HepG2 (cell line): ENCODE measurements at regions not wholly inside any gene's neighbourhood (a gene's known extent, or its start where the extent isn't known, plus 50 kb on each side); places are given as distances from the start of the nearest gene placed in this dataset.

Experiments used
- ATAC-seq: fragments of 200-7000 bp; cut with Tn5 transposase; 3 replicates; pipeline ENCODE4 v1.9.1; 2020; ENCODE audit warnings: mild to moderate bottlenecking, moderate library complexity
- BruUV-seq: library from RNA; stranded (reverse); fragments of 400-500 nt; replicated peaks from 2 replicates; lab custom pipeline; 2021; lab: Mats Ljungman, UMichigan
- CTCF ChIA-PET: fragments of 300-600 bp; formaldehyde crosslinking; extraction: SDS; loops from one replicate; lab custom pipeline; 2021; ENCODE audit warnings: low total read pairs, inconsistent platforms, low intra/inter-chr PET ratio; lab: Yijun Ruan, JAX
- POLR2A ChIA-PET: fragments of 350-600 bp; sonication (Branson Sonifier 250); formaldehyde crosslinking; loops from one replicate; lab custom pipeline; 2020; ENCODE audit warnings: antibody characterized with exemption, inconsistent platforms; lab: Yijun Ruan, JAX
- DNase-seq: peaks from one replicate; pipeline ENCODE4 v3.0.0-alpha.2; 2015; ENCODE audit warnings: low spot score
- FAIRE-seq: peaks from 3 replicates; lab custom pipeline; 2011; peaks lifted over from hg19 to GRCh38; lab: Jason Lieb, UNC
- H2AFZ ChIP-seq: one replicate; pipeline ENCODE4 v1.6.1; 2011; ENCODE audit warnings: low read length, inconsistent platforms
- H3K27ac ChIP-seq: fragments of 300-600 bp; 3 replicates; pipeline ENCODE4 v1.8.0; 2011; ENCODE audit warnings: mixed run types, mild to moderate bottlenecking, mixed read lengths, low read length, inconsistent platforms; ENCODE audit not compliant: insufficient read depth; ENCODE audit errors: extremely low read length
- H3K27me3 ChIP-seq, 2 experiments: fragments of 200-600 bp in 1 of 2; 2 replicates in 1 of 2; 3 replicates in 1 of 2; pipeline versions ENCODE4 v1.6.0 to v1.8.0; 2011; ENCODE audit warnings: low read length in 2 of 2, mild to moderate bottlenecking in 2 of 2, moderate library complexity in 2 of 2, inconsistent platforms in 1 of 2; ENCODE audit not compliant: insufficient read depth in 2 of 2, control insufficient read depth in 1 of 2
- H3K36me3 ChIP-seq, 2 experiments: fragments of 200-600 bp in 1 of 2; replicated peaks in 1 of 2; 2 replicates in 1 of 2; 3 replicates in 1 of 2; pipeline versions ENCODE4 v1.5.1 to v1.8.0; 2011; ENCODE audit warnings: low read length in 2 of 2, inconsistent platforms in 1 of 2; ENCODE audit not compliant: insufficient read depth in 2 of 2, control insufficient read depth in 1 of 2
- H3K4me1 ChIP-seq: 2 replicates; pipeline ENCODE4 v1.5.1; 2012; ENCODE audit warnings: low read length, inconsistent platforms; ENCODE audit not compliant: insufficient read depth
- H3K4me2 ChIP-seq: 2 replicates; pipeline ENCODE4 v1.6.0; 2011; ENCODE audit warnings: low read depth, low read length, inconsistent platforms
- H3K4me3 ChIP-seq, 3 experiments: fragments of 200-600 bp in 1 of 3; sonication (generic), shearing (Covaris generic) in 1 of 3; replicated peaks in 1 of 3; 2 replicates each; pipeline ENCODE4 v1.5.1; 2011 to 2016; ENCODE audit warnings: low read length in 3 of 3, inconsistent platforms in 2 of 3, low read depth in 2 of 3, mild to moderate bottlenecking in 2 of 3, control low read depth in 1 of 3, mixed read lengths in 1 of 3; ENCODE audit not compliant: insufficient read depth in 1 of 3
- H3K79me2 ChIP-seq: one replicate; pipeline ENCODE4 v1.6.1; 2011; ENCODE audit warnings: low read length, inconsistent platforms; ENCODE audit not compliant: insufficient read depth
- H3K9ac ChIP-seq: 2 replicates; pipeline ENCODE4 v1.6.0; 2011; ENCODE audit warnings: mild to moderate bottlenecking, low read depth, low read length, inconsistent platforms; ENCODE audit not compliant: insufficient read depth
- H3K9me3 ChIP-seq: 2 replicates; pipeline ENCODE4 v1.5.1; 2012; ENCODE audit warnings: mild to moderate bottlenecking, low read length
- H4K20me1 ChIP-seq: 2 replicates; pipeline ENCODE4 v1.6.0; 2011; ENCODE audit warnings: inconsistent platforms, mild to moderate bottlenecking, low read length, moderate library complexity; ENCODE audit not compliant: insufficient read depth
- MED8 ChIP-seq: sonication (generic); formaldehyde crosslinking; IDR thresholded peaks from 2 replicates; pipeline ENCODE4 v1.8.1; 2023; ENCODE audit warnings: mild to moderate bottlenecking, missing genetic modification reagents; ENCODE audit not compliant: insufficient replicate concordance
- ZNF331 ChIP-seq: sonication (generic); formaldehyde crosslinking; IDR thresholded peaks from 2 replicates; pipeline ENCODE4 v1.4.0; 2020; ENCODE audit warnings: missing genetic modification reagents
- ZNF484 ChIP-seq: sonication (generic); formaldehyde crosslinking; IDR thresholded peaks from 2 replicates; pipeline ENCODE4 v1.5.1; 2020; ENCODE audit warnings: mild to moderate bottlenecking, low read depth, missing genetic modification reagents, borderline replicate concordance
- ZNF549 ChIP-seq: sonication (generic); formaldehyde crosslinking; IDR thresholded peaks from 2 replicates; pipeline ENCODE4 v1.5.0; 2020; ENCODE audit warnings: missing genetic modification reagents
- ZNF558 ChIP-seq: sonication (generic); formaldehyde crosslinking; IDR thresholded peaks from 2 replicates; pipeline ENCODE4 v1.9.0; 2022; ENCODE audit warnings: mild to moderate bottlenecking, missing genetic modification reagents, borderline replicate concordance
- ZNF569 ChIP-seq: sonication (generic); formaldehyde crosslinking; IDR thresholded peaks from 2 replicates; pipeline ENCODE4 v1.5.0; 2020; ENCODE audit warnings: mild to moderate bottlenecking, missing genetic modification reagents, moderate library complexity, borderline replicate concordance
- WGBS: methylation state at CpG from one replicate; pipeline ENCODE4 v1.1.6; 2017; ENCODE audit warnings: low lambda C conversion rate; 5-methylcytosine and 5-hydroxymethylcytosine counted together
- in situ Hi-C: cut with HindIII; loops from 2 replicates; pipeline ENCODE4 v1.10.0; 2017; ENCODE audit warnings: low pct_unique_long_range_greater_than_20kb; ENCODE audit not compliant: extremely low pct_ligation_motif_present
- intact Hi-C: fragments of 100-400 bp; cut with micrococcal nuclease; formaldehyde crosslinking; loops from one replicate; pipeline ENCODE4 v1.10.0; 2022; ENCODE audit not compliant: unreplicated experiment
- TF ChIP-seq, protein P1 (sequence below): IDR thresholded peaks from 2 replicates; pipeline ENCODE4 v1.6.1; 2016; ENCODE audit warnings: missing biosample characterization, missing genetic modification reagents, low read depth
- TF ChIP-seq, protein P2 (sequence below): sonication (generic); formaldehyde crosslinking; IDR thresholded peaks from 2 replicates; pipeline ENCODE4 v1.8.0; 2022; ENCODE audit warnings: mild to moderate bottlenecking, missing genetic modification reagents
- TF ChIP-seq, protein P3 (sequence below): sonication (generic); formaldehyde crosslinking; IDR thresholded peaks from 2 replicates; pipeline ENCODE4 v1.4.0; 2020; ENCODE audit warnings: missing genetic modification reagents, borderline replicate concordance
- TF ChIP-seq, protein P4 (sequence below): IDR thresholded peaks from 2 replicates; pipeline ENCODE4 v1.6.1; 2018; ENCODE audit warnings: missing genetic modification reagents

DNA sequence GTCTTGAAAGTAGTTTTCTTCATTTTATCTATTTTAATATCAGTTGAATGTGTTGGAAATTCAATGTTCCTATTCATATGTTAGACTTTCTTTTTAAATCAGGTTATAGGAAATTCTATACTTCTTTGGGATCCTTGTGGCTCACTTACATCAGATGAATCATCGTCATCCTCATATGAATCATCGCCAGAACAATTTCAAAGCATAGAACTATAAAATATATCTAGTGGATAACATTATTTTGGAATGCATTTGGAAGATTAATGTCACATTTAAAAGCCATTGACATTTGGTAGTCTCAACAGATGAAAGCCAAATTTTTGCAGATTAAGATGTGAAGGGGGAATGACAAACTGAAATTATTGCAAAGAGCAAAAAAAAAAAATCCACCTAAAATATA, 94.1 kb downstream of the FAM161A start:
- Histone ChIP-seq H3K27ac (no peak overlapping the region), H3K9ac (no peak overlapping the region), H3K4me2 (no peak overlapping the region), H3K4me1 (peaks cover 5% of the 10 kb centered on the region; the same call in 1 of the 2 replicates), H2AFZ (no peak overlapping the region), H3K27me3 (no peaks in the 10 kb centered on the region; a peak in 1 of 5 replicates), H4K20me1 (no peaks in the 10 kb centered on the region), H3K36me3 (no peaks in the 10 kb centered on the region), H3K9me3 (no peaks in the 10 kb centered on the region), H3K4me3 (no peak overlapping the region), H3K79me2 (no peaks in the 10 kb centered on the region)
- FAIRE-seq, result no peak
- ATAC-seq, result no peak
- TF ChIP-seq, protein P1, sequence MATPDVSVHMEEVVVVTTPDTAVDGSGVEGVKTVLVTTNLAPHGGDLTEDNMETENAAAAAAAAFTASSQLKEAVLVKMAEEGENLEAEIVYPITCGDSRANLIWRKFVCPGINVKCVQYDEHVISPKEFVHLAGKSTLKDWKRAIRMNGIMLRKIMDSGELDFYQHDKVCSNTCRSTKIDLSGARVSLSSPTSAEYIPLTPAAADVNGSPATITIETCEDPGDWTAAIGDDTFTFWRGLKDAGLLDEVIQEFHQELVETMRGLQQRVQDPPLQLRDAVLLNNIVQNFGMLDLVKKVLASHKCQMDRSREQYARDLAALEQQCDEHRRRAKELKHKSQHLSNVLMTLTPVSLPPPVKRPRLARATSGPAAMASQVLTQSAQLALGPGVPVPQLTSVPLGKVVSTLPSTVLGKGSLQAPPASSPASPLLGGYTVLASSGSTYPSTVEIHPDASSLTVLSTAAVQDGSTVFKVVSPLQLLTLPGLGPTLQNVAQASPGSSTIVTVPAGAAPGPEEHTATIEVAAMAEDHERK (CRISPR knock-in tag), result no peak
- TF ChIP-seq, protein P2, sequence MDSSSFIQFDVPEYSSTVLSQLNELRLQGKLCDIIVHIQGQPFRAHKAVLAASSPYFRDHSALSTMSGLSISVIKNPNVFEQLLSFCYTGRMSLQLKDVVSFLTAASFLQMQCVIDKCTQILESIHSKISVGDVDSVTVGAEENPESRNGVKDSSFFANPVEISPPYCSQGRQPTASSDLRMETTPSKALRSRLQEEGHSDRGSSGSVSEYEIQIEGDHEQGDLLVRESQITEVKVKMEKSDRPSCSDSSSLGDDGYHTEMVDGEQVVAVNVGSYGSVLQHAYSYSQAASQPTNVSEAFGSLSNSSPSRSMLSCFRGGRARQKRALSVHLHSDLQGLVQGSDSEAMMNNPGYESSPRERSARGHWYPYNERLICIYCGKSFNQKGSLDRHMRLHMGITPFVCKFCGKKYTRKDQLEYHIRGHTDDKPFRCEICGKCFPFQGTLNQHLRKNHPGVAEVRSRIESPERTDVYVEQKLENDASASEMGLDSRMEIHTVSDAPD (CRISPR knock-in tag), result no peak
- POLR2A ChIA-PET, result no interaction called here
- CTCF ChIA-PET, result no interaction called here
- WGBS, result 39% methylated on average over 2 of the region's 2 CpGs
- in situ Hi-C loops (no loop called here), intact Hi-C loops (loop anchor here (10.0 kb wide), 1 partner anchor 225 kb away; the partner anchor contains the start of gene XPO1)
- no peak for DNase-seq
- no TSS peak for BruUV-seq

DNA sequence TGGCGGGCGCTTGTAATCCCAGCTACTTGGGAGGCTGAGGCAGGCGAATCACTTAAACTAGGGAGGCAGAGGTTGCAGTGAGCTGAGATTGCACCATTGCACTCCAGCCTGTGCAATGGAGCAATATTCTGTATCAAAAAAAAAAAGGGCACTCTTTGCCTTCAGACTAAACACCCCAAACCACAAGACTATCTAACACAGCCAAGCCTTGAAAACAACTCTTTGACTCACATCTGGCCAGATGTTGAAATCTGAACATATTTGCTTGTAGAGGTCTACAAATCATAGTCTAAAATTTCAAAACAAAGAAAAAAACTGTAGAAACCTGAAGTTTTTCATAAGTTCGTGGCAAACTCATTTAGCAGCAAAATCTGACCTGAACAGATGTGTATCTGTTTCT, 94.9 kb downstream of the FAM161A start:
- POLR2A ChIA-PET, result no interaction called here

More for the DNA sequence above, 94.9 kb downstream of the FAM161A start:
- Histone ChIP-seq H3K4me2 (no peak overlapping the region), H3K27ac (no peak overlapping the region), H3K4me1 (no peaks in the 10 kb centered on the region), H3K4me3 (no peak overlapping the region), H4K20me1 (no peaks in the 10 kb centered on the region), H3K36me3 (no peaks in the 10 kb centered on the region), H3K9me3 (no peaks in the 10 kb centered on the region), H3K79me2 (no peaks in the 10 kb centered on the region), H3K9ac (no peak overlapping the region), H3K27me3 (no peaks in the 10 kb centered on the region; a peak in 1 of 5 replicates), H2AFZ (no peak overlapping the region)
- CTCF ChIA-PET, result no interaction called here
- DNase-seq (no peak), FAIRE-seq (no peak), ATAC-seq (no peak)
- BruUV-seq, result no TSS peak
- intact Hi-C loops, result no loop called here
- no peak for TF ChIP-seq ZNF569 (CRISPR knock-in tag)
- TF ChIP-seq MED8 (CRISPR knock-in tag), result no peak
- TF ChIP-seq ZNF549 (CRISPR knock-in tag), result no peak
- TF ChIP-seq ZNF331 (CRISPR knock-in tag), result no peak
- TF ChIP-seq, protein P3, sequence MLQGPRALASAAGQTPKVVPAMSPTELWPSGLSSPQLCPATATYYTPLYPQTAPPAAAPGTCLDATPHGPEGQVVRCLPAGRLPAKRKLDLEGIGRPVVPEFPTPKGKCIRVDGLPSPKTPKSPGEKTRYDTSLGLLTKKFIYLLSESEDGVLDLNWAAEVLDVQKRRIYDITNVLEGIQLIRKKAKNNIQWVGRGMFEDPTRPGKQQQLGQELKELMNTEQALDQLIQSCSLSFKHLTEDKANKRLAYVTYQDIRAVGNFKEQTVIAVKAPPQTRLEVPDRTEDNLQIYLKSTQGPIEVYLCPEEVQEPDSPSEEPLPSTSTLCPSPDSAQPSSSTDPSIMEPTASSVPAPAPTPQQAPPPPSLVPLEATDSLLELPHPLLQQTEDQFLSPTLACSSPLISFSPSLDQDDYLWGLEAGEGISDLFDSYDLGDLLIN (CRISPR knock-in tag), result no peak
- TF ChIP-seq, protein P4, sequence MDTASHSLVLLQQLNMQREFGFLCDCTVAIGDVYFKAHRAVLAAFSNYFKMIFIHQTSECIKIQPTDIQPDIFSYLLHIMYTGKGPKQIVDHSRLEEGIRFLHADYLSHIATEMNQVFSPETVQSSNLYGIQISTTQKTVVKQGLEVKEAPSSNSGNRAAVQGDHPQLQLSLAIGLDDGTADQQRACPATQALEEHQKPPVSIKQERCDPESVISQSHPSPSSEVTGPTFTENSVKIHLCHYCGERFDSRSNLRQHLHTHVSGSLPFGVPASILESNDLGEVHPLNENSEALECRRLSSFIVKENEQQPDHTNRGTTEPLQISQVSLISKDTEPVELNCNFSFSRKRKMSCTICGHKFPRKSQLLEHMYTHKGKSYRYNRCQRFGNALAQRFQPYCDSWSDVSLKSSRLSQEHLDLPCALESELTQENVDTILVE (CRISPR knock-in tag), result no peak
- no peak for TF ChIP-seq ZNF484 (CRISPR knock-in tag)
- no peak for TF ChIP-seq ZNF558 (CRISPR knock-in tag)
- in situ Hi-C loops, result no loop called here
- 57% methylated on average over 4 of the region's 4 CpGs for WGBS
